Liver (tissue), 8 donors: ENCODE measurements at regions not wholly inside any gene's neighbourhood (a gene's known extent, or its start where the extent isn't known, plus 50 kb on each side); places are given as distances from the start of the nearest gene placed in this dataset.

Experiments used
- DNase-seq: peaks from one replicate; pipeline ENCODE4 v3.0.0-alpha.2; 2017; ENCODE audit warnings: low spot score
- H3K27ac ChIP-seq, 2 donors: one replicate each; pipeline ENCODE4 v1.7.0; 2013; ENCODE audit warnings: inconsistent platforms in 2 of 2, low read length in 2 of 2, control low read depth in 1 of 2, low read depth in 1 of 2, mild to moderate bottlenecking in 1 of 2
- H3K27me3 ChIP-seq, 4 donors: one replicate each; pipeline versions ENCODE4 v1.6.1 to v1.7.0; 2013; ENCODE audit warnings: low read length in 3 of 4, inconsistent platforms in 1 of 4, mild to moderate bottlenecking in 1 of 4, moderate library complexity in 1 of 4; ENCODE audit not compliant: control insufficient read depth in 4 of 4, insufficient read depth in 4 of 4
- H3K36me3 ChIP-seq, 4 donors: one replicate each; pipeline versions ENCODE4 v1.6.1 to v1.7.0; 2013; ENCODE audit warnings: low read length in 3 of 4, mild to moderate bottlenecking in 3 of 4, low read depth in 1 of 4, moderate library complexity in 1 of 4; ENCODE audit not compliant: control insufficient read depth in 4 of 4, insufficient read depth in 3 of 4
- H3K4me1 ChIP-seq, 4 donors: one replicate each; pipeline versions ENCODE4 v1.6.1 to v1.7.0; 2013; ENCODE audit warnings: low read length in 3 of 4, mild to moderate bottlenecking in 3 of 4, moderate library complexity in 1 of 4; ENCODE audit not compliant: control insufficient read depth in 4 of 4, insufficient read depth in 4 of 4
- H3K4me3 ChIP-seq, 3 donors: one replicate each; pipeline versions ENCODE4 v1.6.1 to v1.7.0; 2013; ENCODE audit warnings: low read length in 3 of 3, control low read depth in 1 of 3, low read depth in 1 of 3, mild to moderate bottlenecking in 1 of 3
- H3K9ac ChIP-seq, 2 donors: one replicate each; pipeline ENCODE4 v1.7.0; 2013; ENCODE audit warnings: low read length in 2 of 2, mild to moderate bottlenecking in 2 of 2, moderate library complexity in 2 of 2, control low read depth in 1 of 2, low read depth in 1 of 2
- H3K9me3 ChIP-seq, 4 donors: one replicate each; pipeline versions ENCODE4 v1.6.1 to v1.7.0; 2013; ENCODE audit warnings: low read length in 3 of 4; ENCODE audit not compliant: control insufficient read depth in 4 of 4
- EGR1 ChIP-seq, 2 donors: IDR thresholded peaks; 2 replicates each; pipeline ENCODE4 v1.6.1; 2016 to 2018; ENCODE audit warnings: antibody characterized with exemption in 2 of 2, low read depth in 2 of 2
- FOXA1 ChIP-seq: IDR thresholded peaks from 2 replicates; pipeline ENCODE4 v1.6.1; 2016; ENCODE audit warnings: antibody characterized with exemption
- FOXA2 ChIP-seq: IDR thresholded peaks from 2 replicates; pipeline ENCODE4 v1.6.1; 2016; ENCODE audit warnings: antibody characterized with exemption
- HNF4A ChIP-seq, 2 donors: conservative IDR thresholded peaks; 2 replicates each; pipeline ENCODE4 v1.6.1; 2016; ENCODE audit warnings: antibody characterized with exemption in 2 of 2, mild to moderate bottlenecking in 2 of 2
- HNF4G ChIP-seq: IDR thresholded peaks from 2 replicates; pipeline ENCODE4 v1.6.1; 2016; ENCODE audit warnings: antibody characterized with exemption
- JUND ChIP-seq, 2 donors: IDR thresholded peaks; 2 replicates each; pipeline ENCODE4 v1.6.1; 2016; ENCODE audit warnings: antibody characterized with exemption in 2 of 2
- NR2F2 ChIP-seq: IDR thresholded peaks from 2 replicates; pipeline ENCODE4 v1.6.1; 2016; ENCODE audit warnings: antibody characterized with exemption
- RAD21 ChIP-seq, 2 donors: IDR thresholded peaks; 2 replicates each; pipeline ENCODE4 v1.6.1; 2016; ENCODE audit warnings: antibody characterized with exemption in 2 of 2, mild to moderate bottlenecking in 2 of 2
- RXRA ChIP-seq, 2 donors: IDR thresholded peaks; 2 replicates each; pipeline ENCODE4 v1.6.1; 2017 to 2018; ENCODE audit warnings: antibody characterized with exemption in 2 of 2, mild to moderate bottlenecking in 1 of 2
- SP1 ChIP-seq: IDR thresholded peaks from 2 replicates; pipeline ENCODE4 v1.6.1; 2018; ENCODE audit warnings: antibody characterized with exemption, mild to moderate bottlenecking
- TAF1 ChIP-seq: conservative IDR thresholded peaks from 2 replicates; pipeline ENCODE4 v1.6.1; 2016; ENCODE audit warnings: antibody characterized with exemption, mild to moderate bottlenecking
- YY1 ChIP-seq: IDR thresholded peaks from 2 replicates; pipeline ENCODE4 v1.6.1; 2016; ENCODE audit warnings: antibody characterized with exemption, mild to moderate bottlenecking
- WGBS: extraction: QIAGEN DNeasy Blood & Tissue Kit; methylation state at CpG from one replicate; pipeline ENCODE4 v1.1.7; 2013; 5-methylcytosine and 5-hydroxymethylcytosine counted together
- TF ChIP-seq, protein P1 (sequence below): IDR thresholded peaks from 2 replicates; pipeline ENCODE4 v1.6.1; 2016; ENCODE audit warnings: antibody characterized with exemption
- TF ChIP-seq, protein P2 (sequence below): fragments of 150-350 bp; IDR thresholded peaks from 2 replicates; pipeline ENCODE4 v1.5.1; 2017; ENCODE audit warnings: improper control_type of control experiment, low read depth, low read length; ENCODE audit not compliant: missing input control
- TF ChIP-seq, protein P3 (sequence below): IDR thresholded peaks from 2 replicates; pipeline ENCODE4 v1.6.1; 2016; ENCODE audit warnings: antibody characterized with exemption, mild to moderate bottlenecking
- TF ChIP-seq, protein P4 (sequence below): IDR thresholded peaks from 2 replicates; pipeline ENCODE4 v1.6.1; 2016; ENCODE audit warnings: antibody characterized with exemption
- TF ChIP-seq, protein P5 (sequence below): IDR thresholded peaks from 2 replicates; pipeline ENCODE4 v1.6.1; 2016; ENCODE audit warnings: antibody characterized with exemption
- donor health status: healthy.
- donor health status: healthy.
- donor health status: healthy.
- donor health status: healthy.
- donor health status: healthy.

DNA sequence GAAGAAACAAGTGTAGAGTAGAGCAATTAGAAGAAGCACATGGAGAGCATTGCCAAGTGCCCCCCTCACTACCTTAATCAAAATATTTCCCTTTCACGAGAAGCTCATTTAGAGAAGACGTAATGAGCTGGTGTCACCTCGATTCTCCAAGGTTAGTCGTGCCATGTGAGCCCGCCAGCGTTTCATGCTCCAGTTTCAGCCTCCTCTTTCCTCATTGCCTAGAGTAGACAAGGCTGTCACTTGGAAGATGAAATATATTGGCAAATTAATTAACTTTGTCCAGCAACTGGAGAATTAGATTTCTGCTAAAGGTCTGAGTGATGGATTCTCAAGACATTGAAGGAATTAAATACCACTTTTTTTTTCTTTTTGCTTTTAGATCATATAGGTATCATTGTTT is 399.6 kb downstream of the TUSC7 start:
- H3K27ac ChIP-seq: no peak overlapping the region
- no peaks in the 10 kb centered on the region for H3K36me3 ChIP-seq
- no peaks in the 10 kb centered on the region for H3K9me3 ChIP-seq
- no peak overlapping the region for H3K4me3 ChIP-seq
- H3K4me1 ChIP-seq: no peaks in the 10 kb centered on the region
- H3K9ac ChIP-seq: no peak overlapping the region
- no peak for DNase-seq
- H3K27me3 ChIP-seq: no peaks in the 10 kb centered on the region
- TF ChIP-seq SP1 (no peak), YY1 (no peak), JUND (IDR thresholded peaks at IDR 0.05) (no peak), RXRA (IDR thresholded peaks at IDR 0.05) (no peak), NR2F2 (no peak), HNF4G (no peak), FOXA1 (no peak), TAF1 (no peak), RAD21 (IDR thresholded peaks at IDR 0.05) (no peak), FOXA2 (no peak), EGR1 (IDR thresholded peaks at IDR 0.05; ENCODE audit: low read depth in 2 of 2) (no peak)
- TF ChIP-seq, protein P1, sequence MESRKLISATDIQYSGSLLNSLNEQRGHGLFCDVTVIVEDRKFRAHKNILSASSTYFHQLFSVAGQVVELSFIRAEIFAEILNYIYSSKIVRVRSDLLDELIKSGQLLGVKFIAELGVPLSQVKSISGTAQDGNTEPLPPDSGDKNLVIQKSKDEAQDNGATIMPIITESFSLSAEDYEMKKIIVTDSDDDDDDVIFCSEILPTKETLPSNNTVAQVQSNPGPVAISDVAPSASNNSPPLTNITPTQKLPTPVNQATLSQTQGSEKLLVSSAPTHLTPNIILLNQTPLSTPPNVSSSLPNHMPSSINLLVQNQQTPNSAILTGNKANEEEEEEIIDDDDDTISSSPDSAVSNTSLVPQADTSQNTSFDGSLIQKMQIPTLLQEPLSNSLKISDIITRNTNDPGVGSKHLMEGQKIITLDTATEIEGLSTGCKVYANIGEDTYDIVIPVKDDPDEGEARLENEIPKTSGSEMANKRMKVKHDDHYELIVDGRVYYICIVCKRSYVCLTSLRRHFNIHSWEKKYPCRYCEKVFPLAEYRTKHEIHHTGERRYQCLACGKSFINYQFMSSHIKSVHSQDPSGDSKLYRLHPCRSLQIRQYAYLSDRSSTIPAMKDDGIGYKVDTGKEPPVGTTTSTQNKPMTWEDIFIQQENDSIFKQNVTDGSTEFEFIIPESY: no peak
- TF ChIP-seq, protein P2, sequence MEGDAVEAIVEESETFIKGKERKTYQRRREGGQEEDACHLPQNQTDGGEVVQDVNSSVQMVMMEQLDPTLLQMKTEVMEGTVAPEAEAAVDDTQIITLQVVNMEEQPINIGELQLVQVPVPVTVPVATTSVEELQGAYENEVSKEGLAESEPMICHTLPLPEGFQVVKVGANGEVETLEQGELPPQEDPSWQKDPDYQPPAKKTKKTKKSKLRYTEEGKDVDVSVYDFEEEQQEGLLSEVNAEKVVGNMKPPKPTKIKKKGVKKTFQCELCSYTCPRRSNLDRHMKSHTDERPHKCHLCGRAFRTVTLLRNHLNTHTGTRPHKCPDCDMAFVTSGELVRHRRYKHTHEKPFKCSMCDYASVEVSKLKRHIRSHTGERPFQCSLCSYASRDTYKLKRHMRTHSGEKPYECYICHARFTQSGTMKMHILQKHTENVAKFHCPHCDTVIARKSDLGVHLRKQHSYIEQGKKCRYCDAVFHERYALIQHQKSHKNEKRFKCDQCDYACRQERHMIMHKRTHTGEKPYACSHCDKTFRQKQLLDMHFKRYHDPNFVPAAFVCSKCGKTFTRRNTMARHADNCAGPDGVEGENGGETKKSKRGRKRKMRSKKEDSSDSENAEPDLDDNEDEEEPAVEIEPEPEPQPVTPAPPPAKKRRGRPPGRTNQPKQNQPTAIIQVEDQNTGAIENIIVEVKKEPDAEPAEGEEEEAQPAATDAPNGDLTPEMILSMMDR: no peak
- TF ChIP-seq, protein P3, sequence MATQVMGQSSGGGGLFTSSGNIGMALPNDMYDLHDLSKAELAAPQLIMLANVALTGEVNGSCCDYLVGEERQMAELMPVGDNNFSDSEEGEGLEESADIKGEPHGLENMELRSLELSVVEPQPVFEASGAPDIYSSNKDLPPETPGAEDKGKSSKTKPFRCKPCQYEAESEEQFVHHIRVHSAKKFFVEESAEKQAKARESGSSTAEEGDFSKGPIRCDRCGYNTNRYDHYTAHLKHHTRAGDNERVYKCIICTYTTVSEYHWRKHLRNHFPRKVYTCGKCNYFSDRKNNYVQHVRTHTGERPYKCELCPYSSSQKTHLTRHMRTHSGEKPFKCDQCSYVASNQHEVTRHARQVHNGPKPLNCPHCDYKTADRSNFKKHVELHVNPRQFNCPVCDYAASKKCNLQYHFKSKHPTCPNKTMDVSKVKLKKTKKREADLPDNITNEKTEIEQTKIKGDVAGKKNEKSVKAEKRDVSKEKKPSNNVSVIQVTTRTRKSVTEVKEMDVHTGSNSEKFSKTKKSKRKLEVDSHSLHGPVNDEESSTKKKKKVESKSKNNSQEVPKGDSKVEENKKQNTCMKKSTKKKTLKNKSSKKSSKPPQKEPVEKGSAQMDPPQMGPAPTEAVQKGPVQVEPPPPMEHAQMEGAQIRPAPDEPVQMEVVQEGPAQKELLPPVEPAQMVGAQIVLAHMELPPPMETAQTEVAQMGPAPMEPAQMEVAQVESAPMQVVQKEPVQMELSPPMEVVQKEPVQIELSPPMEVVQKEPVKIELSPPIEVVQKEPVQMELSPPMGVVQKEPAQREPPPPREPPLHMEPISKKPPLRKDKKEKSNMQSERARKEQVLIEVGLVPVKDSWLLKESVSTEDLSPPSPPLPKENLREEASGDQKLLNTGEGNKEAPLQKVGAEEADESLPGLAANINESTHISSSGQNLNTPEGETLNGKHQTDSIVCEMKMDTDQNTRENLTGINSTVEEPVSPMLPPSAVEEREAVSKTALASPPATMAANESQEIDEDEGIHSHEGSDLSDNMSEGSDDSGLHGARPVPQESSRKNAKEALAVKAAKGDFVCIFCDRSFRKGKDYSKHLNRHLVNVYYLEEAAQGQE: no peak
- TF ChIP-seq, protein P4, sequence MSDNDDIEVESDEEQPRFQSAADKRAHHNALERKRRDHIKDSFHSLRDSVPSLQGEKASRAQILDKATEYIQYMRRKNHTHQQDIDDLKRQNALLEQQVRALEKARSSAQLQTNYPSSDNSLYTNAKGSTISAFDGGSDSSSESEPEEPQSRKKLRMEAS: no peak
- TF ChIP-seq, protein P5, sequence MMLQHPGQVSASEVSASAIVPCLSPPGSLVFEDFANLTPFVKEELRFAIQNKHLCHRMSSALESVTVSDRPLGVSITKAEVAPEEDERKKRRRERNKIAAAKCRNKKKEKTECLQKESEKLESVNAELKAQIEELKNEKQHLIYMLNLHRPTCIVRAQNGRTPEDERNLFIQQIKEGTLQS: no peak
- WGBS: 85% methylated on average over 6 of the region's 6 CpGs

DNA sequence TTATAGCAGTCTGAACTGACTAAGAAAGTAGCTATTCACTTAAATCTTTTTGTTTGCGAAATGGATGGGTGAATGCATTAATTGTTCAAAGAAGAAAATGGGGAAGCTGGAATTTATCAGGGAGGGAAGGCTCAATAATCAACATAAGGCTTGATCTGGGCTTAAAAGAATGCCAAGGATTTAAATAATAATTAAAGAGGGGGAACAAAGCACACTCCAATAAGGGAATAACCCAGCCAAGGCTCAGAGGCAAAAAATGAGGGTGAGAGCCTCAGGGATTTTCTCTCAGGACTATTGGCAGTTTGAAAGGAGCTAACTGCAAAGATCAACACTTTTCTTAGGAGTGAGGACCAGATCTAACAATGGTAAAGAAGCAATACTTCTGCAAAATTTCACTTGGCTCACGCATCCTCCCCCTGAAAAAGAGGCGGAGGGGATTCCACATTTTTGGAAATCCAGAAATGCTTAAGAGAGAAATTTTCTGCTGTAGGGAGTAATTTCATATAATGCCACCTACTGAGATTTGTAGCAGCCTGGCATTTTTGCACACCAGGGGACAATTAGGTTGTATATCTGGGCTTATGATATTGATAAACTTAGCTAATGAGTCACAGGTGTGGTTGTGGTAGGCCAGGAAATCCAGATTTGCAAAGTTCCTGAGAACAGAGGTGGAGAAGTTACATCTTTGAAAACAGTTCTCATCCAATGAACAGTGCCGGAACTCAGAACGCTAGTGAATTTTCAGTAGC is 405.1 kb downstream of the TUSC7 start:
- Histone ChIP-seq H3K4me1 (no peaks in the 10 kb centered on the region), H3K9me3 (no peaks in the 10 kb centered on the region), H3K9ac (no peak overlapping the region), H3K27me3 (no peaks in the 10 kb centered on the region), H3K4me3 (no peak overlapping the region), H3K36me3 (no peaks in the 10 kb centered on the region), H3K27ac (no peak overlapping the region)
- no peak for DNase-seq
- 90% methylated on average over 5 of the region's 5 CpGs for WGBS
- TF ChIP-seq HNF4A (conservative IDR thresholded peaks at IDR 0.05): no peak
- TF ChIP-seq, protein P2: no peak
- no peak for TF ChIP-seq RXRA (IDR thresholded peaks at IDR 0.05)
- TF ChIP-seq, protein P3: no peak
- no peak for TF ChIP-seq JUND (IDR thresholded peaks at IDR 0.05)
